ENCODE measurements at regions not wholly inside any gene's neighbourhood (a gene's known extent, or its start where the extent isn't known, plus 50 kb on each side); places are given as distances from the start of the nearest gene placed in this dataset.

GRCh38 chr6:21739241-21739640 lies 145.7 kb downstream of the SOX4 start:
- H3K36me3 Mint-ChIP-seq (ENCODE audit: insufficient read depth) = peaks cover 2% of the 10 kb centered on the region
- no peaks in the 10 kb centered on the region for H3K9me3 Mint-ChIP-seq
- H3K27me3 Mint-ChIP-seq = peaks cover 18% of the 10 kb centered on the region
- no peak overlapping the region for H3K27ac Mint-ChIP-seq (ENCODE audit: low read depth)
- ATAC-seq (replicated peaks; ENCODE audit: extremely low read depth, poor library complexity, severe bottlenecking) = no peak
- H3K4me1 Mint-ChIP-seq = no peaks in the 10 kb centered on the region
- no peak for DNase-seq (ENCODE audit: low spot score in 2 of 2)
- no peak overlapping the region for H3K4me3 Mint-ChIP-seq

DNA sequence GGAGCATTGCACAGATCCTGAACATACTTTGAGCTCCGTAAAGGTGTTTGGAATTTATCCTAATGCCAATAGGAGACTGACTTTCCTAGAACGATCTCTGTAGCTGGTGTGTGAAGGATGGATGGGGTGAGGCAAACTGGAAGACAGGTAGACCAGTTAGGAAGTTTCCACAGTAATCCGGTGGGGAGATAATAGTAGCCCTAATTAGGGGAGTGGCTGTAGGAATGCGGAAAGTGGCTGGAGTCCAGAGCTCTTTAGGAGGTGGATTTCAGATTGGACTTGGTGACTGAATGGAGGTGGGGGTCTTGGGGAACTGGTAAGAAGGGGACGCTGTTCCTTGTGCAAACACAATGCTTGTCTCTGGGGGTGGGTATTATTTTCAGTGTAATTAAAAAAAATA lies 146.3 kb downstream of the SOX4 start:
- no peak overlapping the region for H3K4me3 Mint-ChIP-seq
- H3K4me1 Mint-ChIP-seq = no peaks in the 10 kb centered on the region
- H3K27me3 Mint-ChIP-seq = peaks cover 18% of the 10 kb centered on the region
- H3K27ac Mint-ChIP-seq (ENCODE audit: low read depth) = no peak overlapping the region
- H3K36me3 Mint-ChIP-seq (ENCODE audit: insufficient read depth) = peaks cover 2% of the 10 kb centered on the region
- DNase-seq (ENCODE audit: low spot score in 2 of 2) (no peak), ATAC-seq (replicated peaks; ENCODE audit: extremely low read depth, poor library complexity, severe bottlenecking) (no peak)
- H3K9me3 Mint-ChIP-seq = no peaks in the 10 kb centered on the region

DNA sequence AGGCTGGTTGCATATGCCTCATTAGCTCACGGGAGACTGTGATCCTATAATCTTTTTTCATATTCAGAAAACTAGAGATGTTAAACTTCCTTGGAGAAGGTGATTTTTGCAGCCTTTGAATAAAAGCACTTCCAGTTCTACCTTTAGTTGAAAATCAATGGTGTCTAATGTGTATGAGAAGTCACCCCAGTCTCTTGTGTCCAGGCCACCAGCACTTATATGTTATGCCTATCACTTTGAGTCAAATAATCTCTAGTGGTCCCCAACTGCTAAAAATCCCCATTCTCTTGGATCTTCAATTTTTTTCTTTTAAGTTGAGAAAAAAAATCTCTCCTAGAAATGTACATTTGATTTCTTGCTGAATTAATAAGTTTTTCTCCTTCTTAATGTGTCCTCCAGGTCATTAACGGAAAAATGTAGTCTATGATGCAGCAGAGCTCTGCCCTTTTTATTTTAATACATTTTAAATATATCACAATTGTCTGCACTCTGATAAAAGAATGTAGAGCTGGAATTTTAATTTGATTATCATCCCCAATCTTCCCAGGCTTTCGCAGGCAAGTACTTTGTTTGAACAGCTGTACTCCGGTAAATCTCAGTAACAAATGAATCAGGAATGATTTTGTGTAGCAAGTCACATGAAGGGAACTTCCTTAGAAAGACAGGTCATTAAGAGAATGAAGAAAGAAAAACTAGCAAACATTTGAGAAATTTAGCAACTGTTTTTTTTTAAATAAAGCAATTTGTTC lies 147.0 kb downstream of the SOX4 start:
- peaks cover 2% of the 10 kb centered on the region for H3K36me3 Mint-ChIP-seq (ENCODE audit: insufficient read depth)

DNA sequence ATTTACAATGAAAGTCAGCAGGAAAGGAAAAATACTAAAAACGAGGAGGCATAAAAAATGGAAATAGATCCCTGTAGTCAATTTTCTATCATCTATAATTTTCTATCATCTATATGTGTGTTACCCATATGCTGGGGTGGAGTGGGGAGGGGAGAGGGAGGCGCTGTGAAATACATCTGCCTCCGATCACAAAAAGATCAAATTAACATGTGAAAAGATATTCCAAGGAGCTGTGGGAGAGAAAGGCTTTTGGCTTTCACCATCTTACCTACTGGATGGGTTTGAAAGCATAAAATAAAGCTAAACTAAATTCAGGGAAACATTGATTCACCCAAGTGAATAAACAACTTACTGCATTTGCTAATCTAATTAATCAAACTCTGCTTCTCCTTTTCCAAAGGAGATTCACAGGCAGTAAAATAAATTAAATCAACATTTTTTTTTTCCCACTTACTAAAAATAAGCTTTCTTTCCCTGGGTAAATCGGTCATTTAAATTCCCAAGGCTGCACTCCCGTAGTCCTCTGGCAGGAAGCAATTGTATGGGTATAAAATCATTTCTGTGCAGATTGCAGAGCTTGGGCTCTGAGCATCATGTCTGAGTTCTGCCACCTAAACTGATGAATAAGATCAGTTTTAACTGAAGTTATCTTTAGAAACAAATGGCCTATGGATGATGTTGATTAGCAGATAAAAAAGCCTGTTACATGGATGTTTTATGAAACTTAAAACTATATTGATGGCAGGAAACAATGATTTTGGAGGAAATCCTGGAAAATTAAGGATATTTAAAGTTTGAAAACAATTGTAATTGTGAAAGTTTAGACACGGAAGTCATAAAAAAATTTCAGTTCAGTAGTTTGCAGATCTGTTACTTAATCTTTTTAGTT lies 147.9 kb downstream of the SOX4 start:
- H3K36me3 Mint-ChIP-seq (ENCODE audit: insufficient read depth) = no peaks in the 10 kb centered on the region
- no peak for DNase-seq (ENCODE audit: low spot score in 2 of 2)
- H3K9me3 Mint-ChIP-seq = no peaks in the 10 kb centered on the region
- ATAC-seq (replicated peaks; ENCODE audit: extremely low read depth, poor library complexity, severe bottlenecking) = no peak
- H3K27ac Mint-ChIP-seq (ENCODE audit: low read depth) = no peak overlapping the region
- no peaks in the 10 kb centered on the region for H3K4me1 Mint-ChIP-seq
- peaks cover 11% of the 10 kb centered on the region for H3K27me3 Mint-ChIP-seq
- no peak overlapping the region for H3K4me3 Mint-ChIP-seq

More for the DNA sequence above, 147.0 kb downstream of the SOX4 start:
- H3K4me1 Mint-ChIP-seq = no peaks in the 10 kb centered on the region
- DNase-seq (ENCODE audit: low spot score in 2 of 2) (no peak), ATAC-seq (replicated peaks; ENCODE audit: extremely low read depth, poor library complexity, severe bottlenecking) (no peak)
- peaks cover 18% of the 10 kb centered on the region for H3K27me3 Mint-ChIP-seq
- H3K9me3 Mint-ChIP-seq = no peaks in the 10 kb centered on the region
- H3K27ac Mint-ChIP-seq (ENCODE audit: low read depth) = no peak overlapping the region
- H3K4me3 Mint-ChIP-seq = no peak overlapping the region

- Mint-ChIP-seq H3K9me3 (no peaks in the 10 kb centered on the region), H3K4me3 (no peak overlapping the region), H3K4me1 (no peaks in the 10 kb centered on the region), H3K27me3 (peaks cover 7% of the 10 kb centered on the region), H3K27ac (ENCODE audit: low read depth) (no peak overlapping the region), H3K36me3 (ENCODE audit: insufficient read depth) (no peaks in the 10 kb centered on the region)
- DNase-seq (ENCODE audit: low spot score in 2 of 2) (no peak), ATAC-seq (replicated peaks; ENCODE audit: extremely low read depth, poor library complexity, severe bottlenecking) (no peak)
Observed at GRCh38 chr6:21742238-21742660, 148.7 kb downstream of the SOX4 start.

- Mint-ChIP-seq H3K36me3 (ENCODE audit: insufficient read depth) (no peaks in the 10 kb centered on the region), H3K27ac (ENCODE audit: low read depth) (no peak overlapping the region), H3K9me3 (no peaks in the 10 kb centered on the region), H3K4me3 (no peak overlapping the region), H3K4me1 (no peaks in the 10 kb centered on the region), H3K27me3 (no peaks in the 10 kb centered on the region)
- ATAC-seq (replicated peaks; ENCODE audit: extremely low read depth, poor library complexity, severe bottlenecking) (no peak), DNase-seq (ENCODE audit: low spot score in 2 of 2) (no peak)
Observed at GRCh38 chr6:21744331-21744730, 150.8 kb downstream of the SOX4 start.

DNA sequence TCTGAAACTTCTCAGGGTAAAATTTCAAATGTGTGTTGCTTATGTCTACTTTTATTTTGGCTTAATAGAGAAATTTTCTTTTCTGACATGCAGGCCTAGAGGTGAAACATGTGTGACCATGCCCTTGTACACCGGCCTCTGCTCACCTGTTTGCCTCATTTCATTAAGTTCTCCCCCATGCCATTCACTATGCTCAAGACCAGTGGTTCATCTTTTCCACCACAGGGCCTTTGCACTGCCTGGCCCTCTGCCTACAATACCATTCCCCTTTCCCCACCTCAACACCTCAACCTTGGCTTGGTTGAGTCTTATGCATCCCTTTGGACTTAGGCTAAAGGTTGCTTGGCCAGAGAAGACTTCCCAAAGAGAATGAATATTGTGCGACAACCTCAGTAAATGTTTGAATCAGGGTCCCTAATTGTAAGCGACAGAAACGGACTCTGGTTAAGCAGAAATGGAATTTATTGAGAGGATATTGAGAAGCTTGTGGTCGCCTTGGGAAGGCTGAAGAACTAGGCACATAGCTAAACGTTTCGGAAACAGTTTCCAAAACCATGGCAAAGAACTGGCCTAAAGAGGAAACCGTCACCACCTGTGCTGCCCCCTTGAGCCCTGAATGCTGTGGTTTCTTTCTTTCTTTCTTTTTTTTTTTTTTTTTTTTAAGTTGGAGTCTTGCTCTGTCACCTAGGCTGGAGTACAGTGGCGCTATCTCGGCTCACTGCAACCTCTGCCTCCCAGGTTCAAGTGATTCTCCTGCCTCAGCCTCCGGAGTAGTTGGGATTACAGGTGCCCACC lies 152.2 kb downstream of the SOX4 start:
- Mint-ChIP-seq H3K36me3 (ENCODE audit: insufficient read depth) (no peaks in the 10 kb centered on the region), H3K9me3 (no peaks in the 10 kb centered on the region)
- ATAC-seq (replicated peaks; ENCODE audit: extremely low read depth, poor library complexity, severe bottlenecking) = no peak

GRCh38 chr6:21747441-21747840 lies 153.9 kb downstream of the SOX4 start:
- ATAC-seq (replicated peaks; ENCODE audit: extremely low read depth, poor library complexity, severe bottlenecking) = no peak
- Mint-ChIP-seq H3K4me3 (no peak overlapping the region), H3K36me3 (ENCODE audit: insufficient read depth) (no peaks in the 10 kb centered on the region), H3K9me3 (no peaks in the 10 kb centered on the region), H3K4me1 (no peaks in the 10 kb centered on the region), H3K27me3 (no peaks in the 10 kb centered on the region), H3K27ac (ENCODE audit: low read depth) (no peak overlapping the region)
- DNase-seq (ENCODE audit: low spot score in 2 of 2) = no peak

More for the DNA sequence above, 152.2 kb downstream of the SOX4 start:
- Mint-ChIP-seq H3K4me1 (no peaks in the 10 kb centered on the region), H3K27me3 (no peaks in the 10 kb centered on the region), H3K4me3 (no peak overlapping the region), H3K27ac (ENCODE audit: low read depth) (no peak overlapping the region)
- no peak for DNase-seq (ENCODE audit: low spot score in 2 of 2)

GRCh38 chr6:21748343-21749056 lies 154.9 kb downstream of the SOX4 start:
- DNase-seq (ENCODE audit: low spot score in 2 of 2) (no peak), ATAC-seq (replicated peaks; ENCODE audit: extremely low read depth, poor library complexity, severe bottlenecking) (no peak)
- no peaks in the 10 kb centered on the region for H3K27me3 Mint-ChIP-seq
- no peaks in the 10 kb centered on the region for H3K9me3 Mint-ChIP-seq
- H3K4me1 Mint-ChIP-seq = no peaks in the 10 kb centered on the region
- H3K4me3 Mint-ChIP-seq = no peak overlapping the region
- H3K36me3 Mint-ChIP-seq (ENCODE audit: insufficient read depth) = no peaks in the 10 kb centered on the region
- H3K27ac Mint-ChIP-seq (ENCODE audit: low read depth) = no peak overlapping the region

DNA sequence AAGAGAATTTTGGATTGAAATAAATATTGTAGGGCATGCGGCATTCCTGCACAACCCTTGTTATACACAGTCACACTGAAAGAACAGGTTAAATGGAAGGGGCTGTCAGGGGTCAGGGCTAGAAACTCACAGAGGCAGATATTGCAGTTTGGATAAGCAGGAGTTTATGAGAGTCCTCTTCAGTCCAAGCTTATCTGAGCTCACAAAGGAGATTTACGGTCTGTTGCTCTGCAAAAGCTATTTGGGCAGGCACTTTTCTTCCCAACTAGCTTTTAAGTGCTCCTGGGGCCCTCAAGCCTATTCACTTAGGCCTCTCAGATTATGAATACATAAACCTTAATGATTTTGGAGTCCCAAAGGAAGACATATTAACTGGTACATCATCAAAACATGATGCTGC lies 156.2 kb downstream of the SOX4 start:
- H3K27ac Mint-ChIP-seq (ENCODE audit: low read depth) = no peak overlapping the region
- H3K27me3 Mint-ChIP-seq = no peaks in the 10 kb centered on the region

DNA sequence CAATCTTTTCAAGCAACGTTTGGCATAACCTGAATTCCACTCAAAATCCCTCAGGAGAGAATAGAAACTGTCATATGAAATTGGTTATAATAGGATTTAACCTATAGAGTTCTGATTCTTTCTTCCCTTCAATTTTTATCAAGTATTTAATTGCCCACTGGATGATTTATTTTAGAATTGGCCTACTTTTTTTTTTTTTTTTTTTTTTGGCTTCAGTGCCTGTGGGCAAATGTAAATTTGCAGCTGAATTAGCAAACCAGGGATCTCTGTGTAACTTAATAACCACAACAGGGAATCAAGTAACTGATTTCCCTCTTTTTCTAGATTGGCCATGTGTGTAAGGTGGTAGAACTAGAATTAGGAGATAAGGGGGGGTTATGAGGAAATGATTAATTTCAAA lies 157.0 kb downstream of the SOX4 start:
- Mint-ChIP-seq H3K4me1 (no peaks in the 10 kb centered on the region), H3K4me3 (no peak overlapping the region), H3K27me3 (no peaks in the 10 kb centered on the region), H3K9me3 (no peaks in the 10 kb centered on the region), H3K27ac (ENCODE audit: low read depth) (no peak overlapping the region), H3K36me3 (ENCODE audit: insufficient read depth) (no peaks in the 10 kb centered on the region)
- DNase-seq (ENCODE audit: low spot score in 2 of 2) = no peak
- no peak for ATAC-seq (replicated peaks; ENCODE audit: extremely low read depth, poor library complexity, severe bottlenecking)

More for the DNA sequence above, 156.2 kb downstream of the SOX4 start:
- no peak for ATAC-seq (replicated peaks; ENCODE audit: extremely low read depth, poor library complexity, severe bottlenecking)
- H3K9me3 Mint-ChIP-seq = no peaks in the 10 kb centered on the region
- H3K4me3 Mint-ChIP-seq = no peak overlapping the region
- H3K4me1 Mint-ChIP-seq = no peaks in the 10 kb centered on the region
- no peak for DNase-seq (ENCODE audit: low spot score in 2 of 2)
- H3K36me3 Mint-ChIP-seq (ENCODE audit: insufficient read depth) = no peaks in the 10 kb centered on the region

DNA sequence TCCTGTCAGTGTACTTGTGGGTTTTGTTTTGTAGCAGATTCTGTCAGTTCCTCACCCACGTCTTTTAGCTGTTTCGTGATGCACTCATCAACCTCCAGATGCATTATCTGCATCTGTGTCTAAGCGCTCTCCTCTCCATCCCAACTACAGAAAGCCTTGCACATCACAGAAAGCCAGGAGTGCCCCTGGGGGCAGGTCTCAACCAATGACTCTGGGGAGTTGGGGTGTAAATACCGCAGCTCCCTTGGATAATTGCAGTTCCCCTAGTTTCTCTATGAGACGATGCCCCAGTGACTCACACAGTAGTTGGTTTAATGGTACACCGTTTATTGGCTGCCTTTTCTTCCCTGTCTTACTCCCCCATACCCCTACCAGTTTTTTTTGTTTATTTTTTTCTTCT lies 158.1 kb downstream of the SOX4 start:
- Mint-ChIP-seq H3K9me3 (no peaks in the 10 kb centered on the region), H3K36me3 (ENCODE audit: insufficient read depth) (no peaks in the 10 kb centered on the region), H3K27ac (ENCODE audit: low read depth) (no peak overlapping the region), H3K4me3 (no peak overlapping the region), H3K27me3 (no peaks in the 10 kb centered on the region), H3K4me1 (no peaks in the 10 kb centered on the region)
- no peak for ATAC-seq (replicated peaks; ENCODE audit: extremely low read depth, poor library complexity, severe bottlenecking)
- DNase-seq (ENCODE audit: low spot score in 2 of 2) = no peak
